ENCODE measurements at regions not wholly inside any gene's neighbourhood (a gene's known extent, or its start where the extent isn't known, plus 50 kb on each side); places are given as distances from the start of the nearest gene placed in this dataset.

GRCh38 chr5:123817267-123817666 lies 305.3 kb downstream of the CSNK1G3 start:
- TF ChIP-seq CTCF (IDR thresholded peaks at IDR 0.05) (no peak), POLR2A (IDR thresholded peaks at IDR 0.05) (no peak)

Measured in right lobe of liver (tissue), 4 donors.